ENCODE measurements at regions not wholly inside any gene's neighbourhood (a gene's known extent, or its start where the extent isn't known, plus 50 kb on each side); places are given as distances from the start of the nearest gene placed in this dataset.

DNA sequence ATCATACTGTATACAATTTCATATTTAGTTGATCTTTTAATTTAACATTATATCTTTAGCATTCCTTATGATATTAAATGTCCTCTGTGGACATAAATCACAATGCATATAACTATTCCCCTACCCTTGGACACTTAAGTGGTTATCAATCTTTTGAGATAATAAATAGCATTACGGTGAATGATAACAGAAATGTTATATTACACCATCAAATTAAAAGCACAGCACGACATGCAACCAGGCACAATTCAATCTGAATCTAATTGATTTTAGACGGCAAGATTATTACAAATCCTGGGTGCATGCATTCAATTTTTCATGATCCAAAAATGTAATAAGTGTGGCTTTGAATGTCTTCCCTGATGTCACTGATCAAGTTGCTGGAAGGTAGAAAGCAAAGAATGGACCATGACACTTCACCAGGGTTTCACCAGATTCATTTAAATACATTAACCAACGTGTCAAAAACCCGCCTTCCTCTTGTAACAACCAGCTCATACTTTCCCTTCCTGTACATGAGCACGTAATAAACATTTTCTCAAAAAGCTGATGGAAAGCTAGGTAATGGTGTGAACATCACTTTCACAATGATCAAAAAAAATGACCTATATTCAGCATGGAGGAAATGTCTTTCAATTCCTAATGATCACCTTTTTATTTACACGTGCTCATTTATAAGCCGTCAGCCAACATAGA, 513.7 kb upstream of the ID2 start:
- no peak for DNase-seq (ENCODE audit: low spot score in 2 of 2)
- H3K4me3 ChIP-seq = no peak overlapping the region
- H3K9me3 ChIP-seq = no peaks in the 10 kb centered on the region
- in situ Hi-C loops (cut with MboI; ENCODE audit: low sequenced_read_pairs) = no loop called here
- no peaks in the 10 kb centered on the region; the same call in 1 of the 2 replicates for H3K27me3 ChIP-seq (ENCODE audit: low read depth)
- no peaks in the 10 kb centered on the region for H3K4me1 ChIP-seq
- no peaks in the 10 kb centered on the region for H3K36me3 ChIP-seq (replicated peaks)

DNA sequence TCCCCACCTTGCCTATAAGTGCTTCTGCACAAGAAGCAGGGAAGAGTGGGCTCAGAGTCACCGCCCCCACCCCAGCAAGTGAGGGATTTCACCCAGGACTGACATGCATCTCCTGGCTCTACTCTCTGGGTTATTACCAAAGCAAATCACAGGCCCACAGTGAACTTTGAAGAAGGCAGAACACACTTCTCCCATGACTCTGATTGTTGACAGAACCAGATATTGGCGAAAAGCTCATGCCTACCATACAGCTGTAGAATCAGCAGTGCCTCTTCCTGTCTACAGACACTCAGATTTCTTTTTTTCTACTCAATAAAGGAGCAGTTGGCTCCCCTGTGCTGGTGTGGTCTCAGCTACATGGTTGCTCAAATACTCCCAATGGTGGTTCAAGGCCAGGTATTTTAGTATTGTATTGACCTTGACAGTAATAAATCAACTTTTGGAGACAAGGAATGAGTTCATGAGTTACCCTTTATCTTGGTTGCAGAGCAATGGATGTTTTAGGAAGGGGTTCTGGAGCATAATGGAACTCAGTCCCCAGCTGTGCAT, 512.9 kb upstream of the ID2 start:
- Histone ChIP-seq H3K4me3 (no peak overlapping the region), H3K36me3 (replicated peaks) (no peaks in the 10 kb centered on the region), H3K27me3 (ENCODE audit: low read depth) (no peaks in the 10 kb centered on the region; the same call in 1 of the 2 replicates), H3K4me1 (no peaks in the 10 kb centered on the region), H3K9me3 (no peaks in the 10 kb centered on the region)
- DNase-seq (ENCODE audit: low spot score in 2 of 2) = no peak
- in situ Hi-C loops (cut with MboI; ENCODE audit: low sequenced_read_pairs) = no loop called here

DNA sequence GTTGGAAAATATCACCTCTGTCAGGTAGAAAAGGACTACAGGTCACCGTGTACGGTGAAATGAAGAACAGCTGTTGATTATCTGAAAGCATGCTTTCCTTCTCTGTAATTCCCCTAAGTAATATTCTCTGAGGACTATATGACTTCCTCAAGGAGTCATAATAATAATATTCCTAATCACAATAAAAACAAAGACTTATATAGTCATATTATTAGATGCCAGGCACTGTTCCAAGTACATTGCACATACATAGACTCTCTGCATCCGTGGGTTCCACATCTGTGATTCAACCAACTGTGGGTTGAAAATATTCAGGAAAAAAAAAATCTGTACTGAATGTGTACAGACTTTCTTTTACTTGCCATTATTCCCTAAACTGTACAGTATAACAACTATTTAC, 512.4 kb upstream of the ID2 start:
- no peak for DNase-seq (ENCODE audit: low spot score in 2 of 2)
- in situ Hi-C loops (cut with MboI; ENCODE audit: low sequenced_read_pairs) = no loop called here
- H3K36me3 ChIP-seq (replicated peaks) = no peaks in the 10 kb centered on the region
- H3K4me3 ChIP-seq = no peak overlapping the region
- H3K9me3 ChIP-seq = no peaks in the 10 kb centered on the region
- no peaks in the 10 kb centered on the region; the same call in 1 of the 2 replicates for H3K27me3 ChIP-seq (ENCODE audit: low read depth)
- H3K4me1 ChIP-seq = no peaks in the 10 kb centered on the region

- no peak for DNase-seq (ENCODE audit: low spot score in 2 of 2)
- Histone ChIP-seq H3K36me3 (replicated peaks) (no peaks in the 10 kb centered on the region), H3K4me3 (no peak overlapping the region), H3K9me3 (no peaks in the 10 kb centered on the region), H3K4me1 (no peaks in the 10 kb centered on the region), H3K27me3 (ENCODE audit: low read depth) (no peaks in the 10 kb centered on the region; the same call in 1 of the 2 replicates)
- in situ Hi-C loops (cut with MboI; ENCODE audit: low sequenced_read_pairs) = no loop called here
Measured at GRCh38 chr2:8170552-8171327, 511.1 kb upstream of the ID2 start.

DNA sequence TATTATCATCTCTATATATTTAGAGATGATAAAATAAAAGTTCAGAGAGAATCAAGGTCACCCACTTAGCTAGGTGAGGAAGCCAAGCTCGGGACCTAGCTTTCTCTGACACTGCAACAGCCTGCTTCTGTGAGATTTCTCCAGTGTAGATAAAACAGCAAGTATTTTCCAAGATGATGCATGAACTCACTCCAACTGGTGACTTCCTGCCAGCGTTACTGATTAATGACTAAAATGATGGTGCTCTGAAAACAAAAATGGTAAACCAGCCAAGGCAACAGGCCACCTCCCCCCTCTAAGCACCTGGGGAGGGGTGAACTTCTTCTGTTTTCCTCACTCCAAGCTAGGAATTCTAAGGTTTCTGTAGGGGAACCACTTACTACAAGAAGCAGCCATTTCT, 510.2 kb upstream of the ID2 start:
- no peaks in the 10 kb centered on the region; the same call in 1 of the 2 replicates for H3K27me3 ChIP-seq (ENCODE audit: low read depth)
- in situ Hi-C loops (cut with MboI; ENCODE audit: low sequenced_read_pairs) = no loop called here
- no peak for DNase-seq (ENCODE audit: low spot score in 2 of 2)

GRCh38 chr2:8172661-8173060, 509.2 kb upstream of the ID2 start:
- Histone ChIP-seq H3K9me3 (no peaks in the 10 kb centered on the region), H3K4me1 (no peaks in the 10 kb centered on the region), H3K36me3 (replicated peaks) (no peaks in the 10 kb centered on the region), H3K27me3 (ENCODE audit: low read depth) (no peaks in the 10 kb centered on the region; the same call in 1 of the 2 replicates), H3K4me3 (no peak overlapping the region)
- DNase-seq (ENCODE audit: low spot score in 2 of 2) = no peak
- in situ Hi-C loops (cut with MboI; ENCODE audit: low sequenced_read_pairs) = no loop called here

More for the DNA sequence above, 510.2 kb upstream of the ID2 start:
- H3K36me3 ChIP-seq (replicated peaks) = no peaks in the 10 kb centered on the region
- no peak overlapping the region for H3K4me3 ChIP-seq
- H3K9me3 ChIP-seq = no peaks in the 10 kb centered on the region
- no peaks in the 10 kb centered on the region for H3K4me1 ChIP-seq

GRCh38 chr2:8174641-8175257, 507.1 kb upstream of the ID2 start:
- no peak overlapping the region for H3K4me3 ChIP-seq
- no peaks in the 10 kb centered on the region for H3K27me3 ChIP-seq (ENCODE audit: low read depth)
- DNase-seq (ENCODE audit: low spot score in 2 of 2) = no peak
- in situ Hi-C loops (cut with MboI; ENCODE audit: low sequenced_read_pairs) = no loop called here
- H3K36me3 ChIP-seq (replicated peaks) = no peaks in the 10 kb centered on the region
- H3K4me1 ChIP-seq = no peaks in the 10 kb centered on the region
- no peaks in the 10 kb centered on the region for H3K9me3 ChIP-seq

DNA sequence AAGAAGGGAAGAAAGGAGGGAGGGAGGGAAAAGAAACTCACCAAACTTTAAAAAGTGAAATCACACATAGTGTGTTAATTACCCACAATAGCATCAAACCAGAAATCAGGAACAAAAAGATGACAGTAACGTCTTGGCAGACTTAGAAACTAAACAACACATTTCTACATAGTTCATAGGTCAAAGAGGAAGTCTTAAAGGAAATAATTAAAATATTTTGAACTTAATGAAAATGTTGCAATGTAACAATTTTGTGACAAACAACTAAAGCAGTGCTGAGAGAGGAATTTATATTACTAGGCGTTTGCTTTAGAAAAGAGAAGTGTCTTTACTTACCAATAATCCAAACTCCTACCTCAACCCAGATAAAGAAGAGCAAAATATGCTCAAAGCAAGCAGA, 505.0 kb upstream of the ID2 start:
- Histone ChIP-seq H3K4me1 (no peaks in the 10 kb centered on the region), H3K9me3 (no peaks in the 10 kb centered on the region), H3K4me3 (no peak overlapping the region), H3K36me3 (replicated peaks) (no peaks in the 10 kb centered on the region), H3K27me3 (ENCODE audit: low read depth) (no peaks in the 10 kb centered on the region)
- no peak for DNase-seq (ENCODE audit: low spot score in 2 of 2)
- in situ Hi-C loops (cut with MboI; ENCODE audit: low sequenced_read_pairs) = no loop called here

- no peaks in the 10 kb centered on the region for H3K36me3 ChIP-seq (replicated peaks)
- H3K4me3 ChIP-seq = no peak overlapping the region
- no peak for DNase-seq (ENCODE audit: low spot score in 2 of 2)
- no peaks in the 10 kb centered on the region for H3K4me1 ChIP-seq
- in situ Hi-C loops (cut with MboI; ENCODE audit: low sequenced_read_pairs) = no loop called here
- no peaks in the 10 kb centered on the region for H3K27me3 ChIP-seq (ENCODE audit: low read depth)
- H3K9me3 ChIP-seq = no peaks in the 10 kb centered on the region
Measured at GRCh38 chr2:8177566-8177965, 504.3 kb upstream of the ID2 start.

- no peaks in the 10 kb centered on the region for H3K36me3 ChIP-seq (replicated peaks)
- H3K4me1 ChIP-seq = no peaks in the 10 kb centered on the region
- no peaks in the 10 kb centered on the region for H3K9me3 ChIP-seq
- H3K27me3 ChIP-seq (ENCODE audit: low read depth) = no peaks in the 10 kb centered on the region
- in situ Hi-C loops (cut with MboI; ENCODE audit: low sequenced_read_pairs) = no loop called here
- DNase-seq (ENCODE audit: low spot score in 2 of 2) = no peak
- no peak overlapping the region for H3K4me3 ChIP-seq
Measured at GRCh38 chr2:8178911-8179310, 502.9 kb upstream of the ID2 start.

- Histone ChIP-seq H3K9me3 (no peaks in the 10 kb centered on the region), H3K27me3 (ENCODE audit: low read depth) (no peaks in the 10 kb centered on the region), H3K4me3 (no peak overlapping the region), H3K36me3 (replicated peaks) (no peaks in the 10 kb centered on the region), H3K4me1 (no peaks in the 10 kb centered on the region)
- in situ Hi-C loops (cut with MboI; ENCODE audit: low sequenced_read_pairs) = no loop called here
- no peak for DNase-seq (ENCODE audit: low spot score in 2 of 2)
Measured at GRCh38 chr2:8189316-8189715, 492.5 kb upstream of the ID2 start.

DNA sequence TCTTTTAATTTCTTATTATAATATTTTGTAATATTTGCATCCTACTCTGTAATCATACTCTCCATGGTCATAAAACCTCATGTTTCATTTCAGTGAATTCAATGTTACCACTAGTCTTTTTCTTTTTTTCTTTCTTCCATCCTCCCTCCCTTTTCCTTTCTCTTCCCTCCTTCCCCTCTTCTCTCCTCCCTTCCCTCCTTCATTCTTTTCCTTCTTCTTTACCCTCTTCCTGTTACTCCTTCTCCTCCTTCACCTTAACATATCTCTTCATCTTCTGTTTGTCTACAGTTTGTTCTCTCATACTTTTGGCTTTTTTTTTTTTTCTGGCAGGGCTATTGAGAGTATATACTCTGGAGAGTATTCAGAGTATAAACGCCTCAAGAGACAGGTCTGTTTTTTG, 491.6 kb upstream of the ID2 start:
- H3K36me3 ChIP-seq (replicated peaks) = no peaks in the 10 kb centered on the region
- in situ Hi-C loops (cut with MboI; ENCODE audit: low sequenced_read_pairs) = no loop called here
- H3K9me3 ChIP-seq = no peaks in the 10 kb centered on the region
- no peak overlapping the region for H3K4me3 ChIP-seq
- no peak for DNase-seq (ENCODE audit: low spot score in 2 of 2)
- H3K27me3 ChIP-seq (ENCODE audit: low read depth) = no peaks in the 10 kb centered on the region
- H3K4me1 ChIP-seq = no peaks in the 10 kb centered on the region

DNA sequence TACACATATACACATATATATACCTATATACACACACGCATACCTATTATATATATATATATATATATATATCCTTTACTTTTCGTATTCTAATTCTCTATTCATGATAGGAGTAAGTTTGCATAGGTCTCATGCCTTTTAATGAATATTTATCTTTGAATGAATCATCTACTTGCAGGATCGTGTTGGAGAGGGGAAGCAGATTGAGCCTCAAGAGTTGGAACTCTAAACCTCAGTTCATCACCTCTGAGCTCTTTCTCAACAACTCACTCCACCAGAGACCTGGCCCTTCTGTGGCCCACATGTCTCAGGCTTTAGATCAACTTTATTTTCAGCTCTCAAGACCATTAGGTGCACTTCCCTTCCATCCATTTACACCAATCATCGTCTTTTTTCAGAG, 490.4 kb upstream of the ID2 start:
- H3K4me3 ChIP-seq = no peak overlapping the region
- no peaks in the 10 kb centered on the region for H3K9me3 ChIP-seq
- H3K27me3 ChIP-seq (ENCODE audit: low read depth) = no peaks in the 10 kb centered on the region
- H3K36me3 ChIP-seq (replicated peaks) = no peaks in the 10 kb centered on the region
- H3K4me1 ChIP-seq = no peaks in the 10 kb centered on the region
- in situ Hi-C loops (cut with MboI; ENCODE audit: low sequenced_read_pairs) = no loop called here
- DNase-seq (ENCODE audit: low spot score in 2 of 2) = no peak

DNA sequence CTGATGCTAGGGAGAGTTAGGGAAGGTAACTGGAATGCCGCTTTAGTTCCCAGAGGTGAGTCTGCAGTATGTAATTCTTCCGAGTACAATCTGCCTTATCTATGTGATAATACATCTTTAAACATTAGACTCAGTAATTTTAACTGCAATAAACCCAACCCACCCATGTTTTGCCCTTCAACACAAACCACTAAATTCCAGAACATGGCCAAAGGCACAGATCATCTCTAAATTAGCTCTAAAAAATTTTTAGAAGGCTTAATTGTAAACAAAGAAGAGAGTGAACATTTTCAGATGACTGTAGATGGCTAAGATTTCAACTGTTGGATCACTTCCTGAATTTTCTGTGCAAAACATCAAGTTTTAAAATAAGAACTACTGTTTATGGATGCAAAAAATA, 488.7 kb upstream of the ID2 start:
- H3K4me3 ChIP-seq = no peak overlapping the region
- H3K27me3 ChIP-seq (ENCODE audit: low read depth) = no peaks in the 10 kb centered on the region
- no peaks in the 10 kb centered on the region for H3K9me3 ChIP-seq
- in situ Hi-C loops (cut with MboI; ENCODE audit: low sequenced_read_pairs) = no loop called here
- no peak for DNase-seq (ENCODE audit: low spot score in 2 of 2)
- no peaks in the 10 kb centered on the region for H3K36me3 ChIP-seq (replicated peaks)
- no peaks in the 10 kb centered on the region for H3K4me1 ChIP-seq

All from HAP-1 (cell line).